Peyer's patch (tissue), 4 donors: ENCODE measurements at regions not wholly inside any gene's neighbourhood (a gene's known extent, or its start where the extent isn't known, plus 50 kb on each side); places are given as distances from the start of the nearest gene placed in this dataset.
A peak's percentile ranks its signal among the peaks of the same experiment; 100 is the strongest.

Source experiments
- DNase-seq, 3 donors: peaks; one replicate each; pipeline ENCODE4 v3.0.0-alpha.2; 2017 to 2019
- H3K27ac ChIP-seq, 4 donors: fragments of 200-600 bp; sonication (generic); one replicate each; pipeline ENCODE4 v1.5.1; 2016 to 2019
- H3K27me3 ChIP-seq, 2 donors: fragments of 200-600 bp; sonication (generic); one replicate each; pipeline ENCODE4 v1.5.1; 2019
- H3K36me3 ChIP-seq, 3 donors: fragments of 200-600 bp; sonication (generic); one replicate each; pipeline ENCODE4 v1.5.1; 2016 to 2019
- H3K4me1 ChIP-seq, 4 donors: fragments of 200-600 bp; sonication (generic); one replicate each; pipeline ENCODE4 v1.5.1; 2016 to 2019
- H3K4me3 ChIP-seq, 4 donors: fragments of 200-600 bp; sonication (generic); 1 replicate in 3 of 4; 2 replicates in 1 of 4; pipeline ENCODE4 v1.5.1; 2016 to 2019; ENCODE audit warnings: mild to moderate bottlenecking in 1 of 4
- H3K9me3 ChIP-seq, 4 donors: fragments of 200-600 bp; sonication (generic); one replicate each; pipeline ENCODE4 v1.5.1; 2016 to 2019; ENCODE audit warnings: mild to moderate bottlenecking in 1 of 4
- POLR2A ChIP-seq, 2 donors: fragments of 450-650 bp; IDR thresholded peaks; one replicate each; pipeline ENCODE4 v1.5.1; 2017; ENCODE audit warnings: antibody characterized with exemption in 2 of 2, mild to moderate bottlenecking in 2 of 2, moderate library complexity in 2 of 2
- TF ChIP-seq, protein P1 (sequence below), 6 experiments: fragments of 450-650 bp in 4 of 6; fragments of 200-600 bp in 2 of 6; sonication (generic) in 1 of 6; IDR thresholded peaks; one replicate each; pipeline ENCODE4 v1.5.1; 2017 to 2019; ENCODE audit warnings: antibody characterized with exemption in 6 of 6, mild to moderate bottlenecking in 3 of 6, moderate library complexity in 1 of 6

DNA sequence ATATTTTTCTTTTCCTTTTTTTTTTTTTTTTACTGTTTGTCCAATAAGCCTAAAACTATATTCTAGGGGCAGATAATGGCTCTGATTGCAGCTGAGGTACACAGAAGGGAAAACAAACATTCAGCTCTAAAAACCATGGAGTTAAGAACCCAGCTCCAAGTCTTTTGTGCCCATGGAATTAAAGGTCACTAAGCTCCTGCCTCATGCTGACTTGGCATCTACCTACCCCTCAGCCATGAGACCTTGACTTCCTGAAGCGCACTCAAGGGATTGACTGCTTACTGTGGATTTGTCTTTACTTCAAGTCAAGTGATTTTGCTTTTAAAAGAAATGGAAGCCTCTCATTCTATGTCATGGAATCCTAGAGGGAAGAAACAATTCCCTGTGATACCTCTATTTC, 192.3 kb downstream of the AMY1C start:
- H3K4me1 ChIP-seq = no peaks in the 10 kb centered on the region
- no peak overlapping the region for H3K4me3 ChIP-seq
- H3K36me3 ChIP-seq = no peaks in the 10 kb centered on the region
- DNase-seq = no peak
- no peaks in the 10 kb centered on the region for H3K27me3 ChIP-seq
- no peak for TF ChIP-seq POLR2A (IDR thresholded peaks at IDR 0.05)
- TF ChIP-seq, protein P1, sequence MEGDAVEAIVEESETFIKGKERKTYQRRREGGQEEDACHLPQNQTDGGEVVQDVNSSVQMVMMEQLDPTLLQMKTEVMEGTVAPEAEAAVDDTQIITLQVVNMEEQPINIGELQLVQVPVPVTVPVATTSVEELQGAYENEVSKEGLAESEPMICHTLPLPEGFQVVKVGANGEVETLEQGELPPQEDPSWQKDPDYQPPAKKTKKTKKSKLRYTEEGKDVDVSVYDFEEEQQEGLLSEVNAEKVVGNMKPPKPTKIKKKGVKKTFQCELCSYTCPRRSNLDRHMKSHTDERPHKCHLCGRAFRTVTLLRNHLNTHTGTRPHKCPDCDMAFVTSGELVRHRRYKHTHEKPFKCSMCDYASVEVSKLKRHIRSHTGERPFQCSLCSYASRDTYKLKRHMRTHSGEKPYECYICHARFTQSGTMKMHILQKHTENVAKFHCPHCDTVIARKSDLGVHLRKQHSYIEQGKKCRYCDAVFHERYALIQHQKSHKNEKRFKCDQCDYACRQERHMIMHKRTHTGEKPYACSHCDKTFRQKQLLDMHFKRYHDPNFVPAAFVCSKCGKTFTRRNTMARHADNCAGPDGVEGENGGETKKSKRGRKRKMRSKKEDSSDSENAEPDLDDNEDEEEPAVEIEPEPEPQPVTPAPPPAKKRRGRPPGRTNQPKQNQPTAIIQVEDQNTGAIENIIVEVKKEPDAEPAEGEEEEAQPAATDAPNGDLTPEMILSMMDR (IDR thresholded peaks at IDR 0.05) = no peak
- no peaks in the 10 kb centered on the region for H3K9me3 ChIP-seq
- no peak overlapping the region for H3K27ac ChIP-seq

DNA sequence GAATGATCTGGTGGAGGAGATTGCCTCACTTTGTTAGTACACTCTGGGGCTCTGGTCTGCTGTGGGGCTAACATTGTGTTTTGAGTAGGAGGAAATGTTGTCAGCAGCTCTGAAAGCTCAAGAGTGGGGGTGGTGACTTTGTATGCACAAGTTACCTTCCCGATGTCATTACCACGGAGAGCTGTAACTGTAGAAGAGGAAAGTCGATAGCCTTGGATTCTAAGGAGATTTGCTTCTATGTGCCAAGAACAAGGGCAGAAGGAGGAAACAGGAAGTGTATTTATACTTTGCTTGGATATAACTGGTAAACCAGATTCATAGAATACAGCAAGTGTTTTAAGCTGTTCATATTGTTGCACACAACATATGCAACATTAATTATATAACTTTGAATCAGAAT, 196.1 kb downstream of the AMY1C start:
- H3K27ac ChIP-seq = no peak overlapping the region
- H3K4me3 ChIP-seq = no peak overlapping the region
- DNase-seq = no peak
- H3K4me1 ChIP-seq = no peaks in the 10 kb centered on the region
- no peaks in the 10 kb centered on the region for H3K36me3 ChIP-seq
- TF ChIP-seq, protein P1 (IDR thresholded peaks at IDR 0.05) = no peak
- no peak for TF ChIP-seq POLR2A (IDR thresholded peaks at IDR 0.05)
- no peaks in the 10 kb centered on the region for H3K27me3 ChIP-seq
- H3K9me3 ChIP-seq = no peaks in the 10 kb centered on the region

DNA sequence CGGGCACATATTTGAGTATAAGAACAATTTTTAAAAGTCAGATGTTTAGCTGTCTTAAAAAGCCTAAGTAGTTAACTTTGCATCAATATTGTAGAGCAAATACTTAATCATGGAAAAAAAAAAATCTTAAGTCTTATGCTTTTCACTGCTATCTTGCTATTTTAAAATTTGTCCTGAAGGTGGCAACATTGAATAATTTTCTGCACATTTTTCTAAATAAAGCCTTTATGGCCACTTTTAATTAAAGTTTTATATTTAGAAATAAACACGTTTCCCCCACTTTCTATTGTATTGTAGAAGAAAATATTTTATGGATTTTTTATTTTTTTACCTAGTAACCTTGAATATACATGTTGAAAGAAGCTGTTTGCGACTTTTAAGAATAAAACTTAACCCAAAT, 198.8 kb downstream of the AMY1C start:
- H3K27ac ChIP-seq = no peak overlapping the region
- TF ChIP-seq, protein P1 (IDR thresholded peaks at IDR 0.05) = peak in 1 of 6 experiments; percentile 15
- TF ChIP-seq POLR2A (IDR thresholded peaks at IDR 0.05) = no peak
- H3K36me3 ChIP-seq = no peaks in the 10 kb centered on the region
- no peak overlapping the region for H3K4me3 ChIP-seq
- no peak for DNase-seq
- H3K9me3 ChIP-seq = no peaks in the 10 kb centered on the region
- no peaks in the 10 kb centered on the region for H3K27me3 ChIP-seq
- H3K4me1 ChIP-seq = no peaks in the 10 kb centered on the region

DNA sequence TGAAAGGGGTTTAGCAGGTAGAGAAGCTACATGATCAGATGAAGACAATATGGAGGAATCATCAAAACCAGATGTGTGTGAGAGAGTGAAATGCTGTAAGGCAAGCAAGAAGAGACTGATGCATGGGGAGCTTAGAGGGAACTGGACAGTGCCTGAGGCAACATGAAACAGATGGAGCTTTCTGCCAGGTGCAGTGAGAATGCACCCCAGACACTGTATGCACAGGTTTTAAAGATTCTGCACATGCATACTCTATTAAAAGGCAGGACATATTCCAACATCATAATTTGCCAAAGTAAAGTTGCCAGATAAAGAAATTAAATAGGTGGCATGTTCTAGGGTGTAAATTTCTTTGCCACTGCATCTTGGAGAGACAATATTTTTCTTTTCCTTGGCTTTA, 200.1 kb downstream of the AMY1C start:
- no peak for DNase-seq
- Histone ChIP-seq H3K27me3 (no peaks in the 10 kb centered on the region), H3K9me3 (no peaks in the 10 kb centered on the region), H3K36me3 (no peaks in the 10 kb centered on the region), H3K4me1 (no peaks in the 10 kb centered on the region), H3K27ac (no peak overlapping the region), H3K4me3 (no peak overlapping the region)
- TF ChIP-seq POLR2A (IDR thresholded peaks at IDR 0.05) = no peak
- TF ChIP-seq, protein P1 (IDR thresholded peaks at IDR 0.05) = no peak

DNA sequence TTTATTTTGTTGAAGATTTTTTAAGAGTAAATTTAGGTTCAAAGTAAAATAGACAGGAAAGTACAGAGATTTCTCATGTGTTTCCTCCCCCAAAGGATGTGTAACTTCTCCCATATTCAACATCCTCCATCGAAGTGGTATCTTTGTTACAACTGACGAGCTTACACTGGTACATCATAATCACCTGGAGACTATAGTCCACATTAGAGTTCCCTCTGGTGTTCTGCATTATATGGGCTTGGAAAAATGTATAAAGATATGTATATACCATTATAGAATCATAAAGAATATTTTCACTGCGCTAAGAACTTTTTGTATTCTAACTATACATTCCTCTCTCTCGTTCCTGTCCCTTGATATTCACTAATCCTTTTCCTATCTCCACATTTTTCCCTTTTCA, 203.7 kb downstream of the AMY1C start:
- Histone ChIP-seq H3K27me3 (no peaks in the 10 kb centered on the region), H3K4me3 (no peak overlapping the region), H3K9me3 (no peaks in the 10 kb centered on the region), H3K4me1 (no peaks in the 10 kb centered on the region), H3K36me3 (no peaks in the 10 kb centered on the region), H3K27ac (no peak overlapping the region)
- TF ChIP-seq, protein P1 (IDR thresholded peaks at IDR 0.05) = no peak
- no peak for TF ChIP-seq POLR2A (IDR thresholded peaks at IDR 0.05)
- no peak for DNase-seq

DNA sequence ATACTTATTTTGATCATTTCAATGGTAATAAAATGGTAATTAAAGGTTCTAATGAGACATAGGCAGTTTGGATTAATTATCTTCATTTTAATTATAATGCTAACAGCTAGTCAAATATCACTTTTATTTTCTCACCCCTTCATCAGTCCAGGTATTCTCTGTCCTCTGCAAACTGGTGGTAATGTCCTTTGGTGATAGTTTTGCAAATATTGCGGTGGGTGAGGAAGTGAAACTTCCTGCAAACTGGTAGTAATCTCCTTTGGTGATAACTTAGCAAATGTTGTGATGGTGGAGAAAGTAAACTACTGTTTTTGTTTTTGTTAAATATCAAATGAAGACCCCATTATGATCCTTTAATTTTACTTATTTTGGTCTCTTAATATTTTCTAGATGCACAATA, 209.0 kb downstream of the AMY1C start:
- no peak for DNase-seq
- H3K9me3 ChIP-seq = no peaks in the 10 kb centered on the region
- no peaks in the 10 kb centered on the region for H3K4me1 ChIP-seq
- H3K27ac ChIP-seq = no peak overlapping the region
- H3K27me3 ChIP-seq = no peaks in the 10 kb centered on the region
- TF ChIP-seq, protein P1 (IDR thresholded peaks at IDR 0.05) = no peak
- no peak for TF ChIP-seq POLR2A (IDR thresholded peaks at IDR 0.05)
- no peaks in the 10 kb centered on the region for H3K36me3 ChIP-seq
- H3K4me3 ChIP-seq = no peak overlapping the region
